Stimulated activated CD8-positive, alpha-beta memory T cell treated with anti-CD3 and anti-CD28 coated beads, Interleukin-7, amount 100 ng/mL, for 4 hours (primary cell): ENCODE measurements at regions not wholly inside any gene's neighbourhood (a gene's known extent, or its start where the extent isn't known, plus 50 kb on each side); places are given as distances from the start of the nearest gene placed in this dataset.
"Not testable (repeated sequence)": the region's sequence is repeated elsewhere in the genome, so short reads cannot be mapped to it uniquely, and the experiment has no call there.

ENCODE experiments used
- DNase-seq, 2 donors: peaks; one replicate each; pipeline ENCODE4 v3.0.0-alpha.2; 2020; ENCODE audit warnings: low read depth in 2 of 2

GRCh38 chrX:905848-906566 is 275.4 kb downstream of the SHOX start:
- DNase-seq = no peak

- DNase-seq = no peak
These were observed 272.5 kb downstream of the SHOX start for GRCh38 chrX:903116-903515.

GRCh38 chrX:896256-896655 is 265.7 kb downstream of the SHOX start:
- DNase-seq = no peak

- no peak for DNase-seq
These were observed 259.5 kb downstream of the SHOX start for GRCh38 chrX:889966-890651.

- DNase-seq = not testable (repeated sequence)
These were observed 257.1 kb downstream of the SHOX start for GRCh38 chrX:887724-888123.

GRCh38 chrX:883588-883987 is 253.0 kb downstream of the SHOX start:
- DNase-seq = no peak

- DNase-seq = not testable (repeated sequence)
These were observed 249.4 kb downstream of the SHOX start for GRCh38 chrX:879756-880698.

GRCh38 chrX:874061-874460 is 243.5 kb downstream of the SHOX start:
- no peak for DNase-seq

GRCh38 chrX:873016-873415 is 242.4 kb downstream of the SHOX start:
- DNase-seq = no peak

GRCh38 chrX:872090-872489 is 241.5 kb downstream of the SHOX start:
- DNase-seq = no peak

GRCh38 chrX:871626-872025 is 241.0 kb downstream of the SHOX start:
- DNase-seq = no peak

- no peak for DNase-seq
These were observed 237.5 kb downstream of the SHOX start for GRCh38 chrX:867966-868647.

GRCh38 chrX:867502-867901 is 236.9 kb downstream of the SHOX start:
- DNase-seq = no peak

GRCh38 chrX:866441-866990 is 235.9 kb downstream of the SHOX start:
- no peak for DNase-seq

- DNase-seq = no peak
These were observed 234.8 kb downstream of the SHOX start for GRCh38 chrX:865422-865821.

- DNase-seq = no peak
These were observed 231.3 kb downstream of the SHOX start for GRCh38 chrX:861921-862320.

GRCh38 chrX:861340-861890 is 230.8 kb downstream of the SHOX start:
- no peak for DNase-seq

- DNase-seq = no peak
These were observed 228.7 kb downstream of the SHOX start for GRCh38 chrX:859329-859728.

GRCh38 chrX:858542-859078 is 228.0 kb downstream of the SHOX start:
- DNase-seq = no peak

- DNase-seq = no peak
These were observed 226.8 kb downstream of the SHOX start for GRCh38 chrX:857376-857775.
